Activated naive CD8-positive, alpha-beta T cell (primary cell): ENCODE measurements at regions not wholly inside any gene's neighbourhood (a gene's known extent, or its start where the extent isn't known, plus 50 kb on each side); places are given as distances from the start of the nearest gene placed in this dataset.
"Not testable (repeated sequence)": the region's sequence is repeated elsewhere in the genome, so short reads cannot be mapped to it uniquely, and the experiment has no call there.

ENCODE experiments used
- H3K27ac Mint-ChIP-seq: one replicate; pipeline ENCODE4 v1.8.0; 2021; ENCODE audit warnings: mixed read lengths
- H3K27me3 Mint-ChIP-seq: one replicate; pipeline ENCODE4 v1.8.0; 2021; ENCODE audit warnings: mixed read lengths
- H3K36me3 Mint-ChIP-seq: one replicate; pipeline ENCODE4 v1.8.0; 2021; ENCODE audit warnings: mixed read lengths
- H3K4me1 Mint-ChIP-seq: one replicate; pipeline ENCODE4 v1.8.0; 2021; ENCODE audit warnings: low read depth, mixed read lengths
- H3K4me3 Mint-ChIP-seq: one replicate; pipeline ENCODE4 v1.8.0; 2021; ENCODE audit warnings: mild to moderate bottlenecking, mixed read lengths
- H3K9me3 Mint-ChIP-seq: one replicate; pipeline ENCODE4 v1.8.0; 2021; ENCODE audit warnings: low read depth, mixed read lengths

- peaks cover 27% of the 10 kb centered on the region for H3K27me3 Mint-ChIP-seq
- H3K4me3 Mint-ChIP-seq: peak overlapping the region; percentile 36
- H3K27ac Mint-ChIP-seq: no peak overlapping the region
Measured at GRCh38 chr1:148354284-148354912, 128.7 kb downstream of the PPIAL4G start.

GRCh38 chr1:148353461-148354283, 129.4 kb downstream of the PPIAL4G start:
- Mint-ChIP-seq H3K4me1 (peaks cover 18% of the 10 kb centered on the region), H3K4me3 (peak overlapping the region; percentile 53), H3K36me3 (no peaks in the 10 kb centered on the region), H3K27me3 (peaks cover 29% of the 10 kb centered on the region), H3K27ac (peak overlapping the region; percentile 75), H3K9me3 (no peaks in the 10 kb centered on the region)

More at GRCh38 chr1:148354284-148354912, 128.7 kb downstream of the PPIAL4G start:
- Mint-ChIP-seq H3K36me3 (no peaks in the 10 kb centered on the region), H3K9me3 (no peaks in the 10 kb centered on the region), H3K4me1 (peaks cover 18% of the 10 kb centered on the region)

GRCh38 chr1:148352470-148353053, 130.5 kb downstream of the PPIAL4G start:
- H3K9me3 Mint-ChIP-seq: no peaks in the 10 kb centered on the region
- peaks cover 29% of the 10 kb centered on the region for H3K27me3 Mint-ChIP-seq

GRCh38 chr1:148347781-148348180, 135.3 kb downstream of the PPIAL4G start:
- Mint-ChIP-seq H3K4me3 (no peak overlapping the region), H3K4me1 (peaks cover 7% of the 10 kb centered on the region), H3K9me3 (no peaks in the 10 kb centered on the region), H3K27me3 (peaks cover 17% of the 10 kb centered on the region), H3K36me3 (no peaks in the 10 kb centered on the region), H3K27ac (no peak overlapping the region)

More at GRCh38 chr1:148352470-148353053, 130.5 kb downstream of the PPIAL4G start:
- Mint-ChIP-seq H3K4me3 (no peak overlapping the region), H3K4me1 (peaks cover 18% of the 10 kb centered on the region), H3K27ac (peak overlapping the region; percentile 28), H3K36me3 (no peaks in the 10 kb centered on the region)

- not testable (repeated sequence) for H3K9me3 Mint-ChIP-seq, H3K27me3 Mint-ChIP-seq, H3K36me3 Mint-ChIP-seq, H3K4me1 Mint-ChIP-seq, H3K4me3 Mint-ChIP-seq
- peak overlapping the region; percentile 6 for H3K27ac Mint-ChIP-seq
Measured at GRCh38 chr1:148345659-148346151, 137.4 kb downstream of the PPIAL4G start.

- H3K27me3 Mint-ChIP-seq, H3K4me3 Mint-ChIP-seq, H3K9me3 Mint-ChIP-seq, H3K27ac Mint-ChIP-seq, H3K4me1 Mint-ChIP-seq, H3K36me3 Mint-ChIP-seq: not testable (repeated sequence)
Measured at GRCh38 chr1:148344651-148345050, 138.5 kb downstream of the PPIAL4G start.

GRCh38 chr1:148341729-148342128, 141.4 kb downstream of the PPIAL4G start:
- not testable (repeated sequence) for H3K4me3 Mint-ChIP-seq, H3K9me3 Mint-ChIP-seq, H3K36me3 Mint-ChIP-seq, H3K27ac Mint-ChIP-seq, H3K4me1 Mint-ChIP-seq, H3K27me3 Mint-ChIP-seq

- Mint-ChIP-seq H3K27ac (peak overlapping the region; percentile 100), H3K4me3 (peak overlapping the region; percentile 95), H3K4me1 (peaks cover 28% of the 10 kb centered on the region)
- H3K27me3 Mint-ChIP-seq, H3K36me3 Mint-ChIP-seq, H3K9me3 Mint-ChIP-seq: not testable (repeated sequence)
Measured at GRCh38 chr1:148336121-148336918, 146.8 kb downstream of the PPIAL4G start.

- Mint-ChIP-seq H3K27ac (peak overlapping the region; percentile 100), H3K27me3 (no peaks in the 10 kb centered on the region), H3K4me1 (peaks cover 28% of the 10 kb centered on the region), H3K4me3 (peak overlapping the region; percentile 95), H3K9me3 (no peaks in the 10 kb centered on the region), H3K36me3 (no peaks in the 10 kb centered on the region)
Measured at GRCh38 chr1:148334339-148335130, 148.6 kb downstream of the PPIAL4G start.

- H3K36me3 Mint-ChIP-seq: peaks cover 3% of the 10 kb centered on the region
- H3K4me1 Mint-ChIP-seq: peaks cover 31% of the 10 kb centered on the region
- no peaks in the 10 kb centered on the region for H3K9me3 Mint-ChIP-seq
- peak overlapping the region; percentile 100 for H3K27ac Mint-ChIP-seq
- H3K27me3 Mint-ChIP-seq: peaks cover 3% of the 10 kb centered on the region
- peak overlapping the region; percentile 95 for H3K4me3 Mint-ChIP-seq
Measured at GRCh38 chr1:148333875-148334338, 149.2 kb downstream of the PPIAL4G start.

GRCh38 chr1:148328884-148329283, 154.2 kb downstream of the PPIAL4G start:
- peaks cover 5% of the 10 kb centered on the region for H3K27me3 Mint-ChIP-seq
- peaks cover 9% of the 10 kb centered on the region for H3K36me3 Mint-ChIP-seq
- peaks cover 8% of the 10 kb centered on the region for H3K4me1 Mint-ChIP-seq
- H3K27ac Mint-ChIP-seq: no peak overlapping the region
- no peaks in the 10 kb centered on the region for H3K9me3 Mint-ChIP-seq
- H3K4me3 Mint-ChIP-seq: no peak overlapping the region

GRCh38 chr1:148325031-148325430, 158.1 kb downstream of the PPIAL4G start:
- H3K9me3 Mint-ChIP-seq, H3K4me3 Mint-ChIP-seq, H3K27me3 Mint-ChIP-seq, H3K36me3 Mint-ChIP-seq, H3K27ac Mint-ChIP-seq, H3K4me1 Mint-ChIP-seq: not testable (repeated sequence)

GRCh38 chr1:148324465-148324864, 158.6 kb downstream of the PPIAL4G start:
- H3K4me1 Mint-ChIP-seq, H3K9me3 Mint-ChIP-seq, H3K27ac Mint-ChIP-seq, H3K36me3 Mint-ChIP-seq, H3K4me3 Mint-ChIP-seq, H3K27me3 Mint-ChIP-seq: not testable (repeated sequence)

- H3K36me3 Mint-ChIP-seq, H3K4me3 Mint-ChIP-seq, H3K27me3 Mint-ChIP-seq, H3K9me3 Mint-ChIP-seq, H3K27ac Mint-ChIP-seq: not testable (repeated sequence)
- peaks cover 32% of the 10 kb centered on the region for H3K4me1 Mint-ChIP-seq
Measured at GRCh38 chr1:148320079-148320478, 163.0 kb downstream of the PPIAL4G start.
